ENCODE measurements at regions not wholly inside any gene's neighbourhood (a gene's known extent, or its start where the extent isn't known, plus 50 kb on each side); places are given as distances from the start of the nearest gene placed in this dataset.
A peak's percentile ranks its signal among the peaks of the same experiment; 100 is the strongest.
"Not testable (repeated sequence)": the region's sequence is repeated elsewhere in the genome, so short reads cannot be mapped to it uniquely, and the experiment has no call there.

DNA sequence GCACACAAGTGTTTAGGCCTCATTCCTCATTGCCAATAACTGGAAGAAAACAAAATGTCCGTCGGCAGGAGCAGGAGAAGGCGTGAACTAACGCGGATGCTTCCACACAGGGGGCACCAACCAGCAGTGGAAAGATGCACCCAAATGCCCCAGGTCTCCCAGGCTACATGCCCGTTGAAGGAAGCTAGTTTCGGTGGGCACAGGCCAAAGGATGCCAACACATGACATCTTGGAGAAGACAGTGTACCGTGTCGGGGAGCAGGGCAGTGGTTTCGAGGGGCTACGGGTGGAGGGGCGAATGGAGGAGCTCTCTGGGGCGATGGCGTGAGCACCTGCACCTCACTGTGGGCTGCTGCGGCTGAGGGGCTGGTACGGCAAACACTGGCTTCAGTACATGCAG is 64.7 kb upstream of the MUC20 start:
- peaks cover 10% of the 10 kb centered on the region for H3K79me2 ChIP-seq (ENCODE audit: low read depth)
- H3K27ac ChIP-seq; H3K36me3 ChIP-seq (ENCODE audit: low read depth); H2AFZ ChIP-seq; H4K20me1 ChIP-seq (ENCODE audit: insufficient read depth); H3K4me2 ChIP-seq; H3K9me3 ChIP-seq (ENCODE audit: insufficient read depth, low read depth); POLR2A ChIA-PET (ENCODE audit: unreplicated experiment); H3K27me3 ChIP-seq (ENCODE audit: insufficient read depth, low read depth); H3K9me2 ChIP-seq (ENCODE audit: insufficient read depth); H3K4me3 ChIP-seq; DNase-seq; intact Hi-C loops (cut with micrococcal nuclease; ENCODE audit: unreplicated experiment); CTCF ChIA-PET; H3K4me1 ChIP-seq (replicated peaks; ENCODE audit: insufficient read depth); H3F3A ChIP-seq (ENCODE audit: insufficient read depth, low read depth); BruUV-seq (replicated peaks): not testable (repeated sequence)

DNA sequence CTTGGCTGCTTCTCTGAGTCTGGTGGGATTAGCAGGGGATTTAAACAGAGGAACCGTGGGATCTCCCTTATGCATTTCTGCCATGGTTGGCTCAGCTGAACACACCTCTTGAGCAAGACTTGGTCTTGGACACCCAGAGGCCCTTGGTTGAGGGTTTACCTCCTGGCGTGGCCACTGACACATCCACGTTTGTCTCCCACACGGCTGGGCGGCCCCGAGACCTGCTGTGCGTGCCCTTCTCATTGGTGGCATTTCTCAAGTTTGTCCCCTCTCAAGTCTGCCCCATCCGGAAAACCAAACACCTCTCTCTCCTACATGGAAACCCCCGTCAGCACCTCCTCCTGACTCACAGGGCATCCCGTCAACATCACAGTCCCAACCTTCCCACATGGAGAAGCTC is 66.0 kb upstream of the MUC20 start:
- POLR2A ChIA-PET (ENCODE audit: unreplicated experiment), result interaction anchor here (0.6 kb wide), 1 partner anchor 1013 kb away, joined by 3 read pairs; no protein-coding TSS in a partner anchor
- CTCF ChIA-PET; H3K27me3 ChIP-seq (ENCODE audit: insufficient read depth, low read depth); H3K4me2 ChIP-seq; DNase-seq; H3K9me2 ChIP-seq (ENCODE audit: insufficient read depth); H3K27ac ChIP-seq; H3K36me3 ChIP-seq (ENCODE audit: low read depth); H3K79me2 ChIP-seq (ENCODE audit: low read depth); intact Hi-C loops (cut with micrococcal nuclease; ENCODE audit: unreplicated experiment); H2AFZ ChIP-seq; H3K4me3 ChIP-seq; BruUV-seq (replicated peaks); H4K20me1 ChIP-seq (ENCODE audit: insufficient read depth); H3K9me3 ChIP-seq (ENCODE audit: insufficient read depth, low read depth); H3K4me1 ChIP-seq (replicated peaks; ENCODE audit: insufficient read depth); H3F3A ChIP-seq (ENCODE audit: insufficient read depth, low read depth): not testable (repeated sequence)

DNA sequence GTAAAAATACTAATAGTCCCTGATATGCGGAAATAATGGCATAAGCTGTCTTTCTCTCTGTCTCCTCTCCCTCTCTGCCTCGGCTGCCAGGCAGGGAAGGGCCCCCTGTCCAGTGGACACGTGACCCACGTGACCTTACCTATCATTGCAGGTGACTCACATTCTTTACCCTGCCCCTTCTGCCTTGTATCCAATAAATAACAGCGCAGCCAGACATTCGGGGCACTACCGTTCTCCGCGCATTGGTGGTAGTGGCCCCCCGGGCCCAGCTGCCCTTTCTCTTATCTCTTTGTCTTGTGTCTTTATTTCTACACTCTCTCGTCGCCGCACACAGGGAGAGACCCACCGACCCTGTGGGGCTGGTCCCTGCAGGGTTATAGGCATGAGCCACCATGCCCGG is 66.6 kb upstream of the MUC20 start:
- POLR2A ChIA-PET (ENCODE audit: unreplicated experiment), result interaction anchor here (0.6 kb wide), 1 partner anchor 1014 kb away, joined by 3 read pairs; no protein-coding TSS in a partner anchor
- H3K9me3 ChIP-seq (ENCODE audit: insufficient read depth, low read depth); CTCF ChIA-PET; H3K27me3 ChIP-seq (ENCODE audit: insufficient read depth, low read depth); BruUV-seq (replicated peaks); intact Hi-C loops (cut with micrococcal nuclease; ENCODE audit: unreplicated experiment); H3K9me2 ChIP-seq (ENCODE audit: insufficient read depth); H3F3A ChIP-seq (ENCODE audit: insufficient read depth, low read depth); H3K4me3 ChIP-seq; H3K4me2 ChIP-seq; H4K20me1 ChIP-seq (ENCODE audit: insufficient read depth); H3K27ac ChIP-seq; H2AFZ ChIP-seq; H3K36me3 ChIP-seq (ENCODE audit: low read depth); H3K79me2 ChIP-seq (ENCODE audit: low read depth); DNase-seq; H3K4me1 ChIP-seq (replicated peaks; ENCODE audit: insufficient read depth): not testable (repeated sequence)

DNA sequence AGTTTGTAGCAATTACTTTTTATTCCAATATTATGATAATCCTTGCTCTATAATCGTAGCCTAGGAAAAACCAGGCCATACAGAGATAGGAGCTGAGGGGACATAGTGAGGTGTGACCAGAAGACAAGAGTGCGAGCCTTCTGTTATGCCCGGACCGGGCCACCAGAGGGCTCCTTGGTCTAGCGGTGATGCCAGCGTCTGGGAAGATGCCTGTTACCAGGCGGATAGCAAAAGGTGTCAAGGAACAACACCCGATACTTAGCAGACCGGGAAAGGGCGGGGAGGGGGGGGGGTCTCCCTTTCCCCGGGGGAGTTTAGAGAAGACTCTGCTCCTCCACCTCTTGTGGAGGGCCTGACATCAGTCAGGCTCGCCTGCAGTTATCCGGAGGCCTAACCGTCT is 67.1 kb upstream of the MUC20 start:
- H3K4me3 ChIP-seq; H3K27me3 ChIP-seq (ENCODE audit: insufficient read depth, low read depth); H3K27ac ChIP-seq; BruUV-seq (replicated peaks); CTCF ChIA-PET; H3F3A ChIP-seq (ENCODE audit: insufficient read depth, low read depth); H3K36me3 ChIP-seq (ENCODE audit: low read depth); H3K4me2 ChIP-seq; H3K9me2 ChIP-seq (ENCODE audit: insufficient read depth); H3K4me1 ChIP-seq (replicated peaks; ENCODE audit: insufficient read depth); H3K79me2 ChIP-seq (ENCODE audit: low read depth); POLR2A ChIA-PET (ENCODE audit: unreplicated experiment); H2AFZ ChIP-seq; H4K20me1 ChIP-seq (ENCODE audit: insufficient read depth); H3K9me3 ChIP-seq (ENCODE audit: insufficient read depth, low read depth): not testable (repeated sequence)
- TF ChIP-seq, protein P1, sequence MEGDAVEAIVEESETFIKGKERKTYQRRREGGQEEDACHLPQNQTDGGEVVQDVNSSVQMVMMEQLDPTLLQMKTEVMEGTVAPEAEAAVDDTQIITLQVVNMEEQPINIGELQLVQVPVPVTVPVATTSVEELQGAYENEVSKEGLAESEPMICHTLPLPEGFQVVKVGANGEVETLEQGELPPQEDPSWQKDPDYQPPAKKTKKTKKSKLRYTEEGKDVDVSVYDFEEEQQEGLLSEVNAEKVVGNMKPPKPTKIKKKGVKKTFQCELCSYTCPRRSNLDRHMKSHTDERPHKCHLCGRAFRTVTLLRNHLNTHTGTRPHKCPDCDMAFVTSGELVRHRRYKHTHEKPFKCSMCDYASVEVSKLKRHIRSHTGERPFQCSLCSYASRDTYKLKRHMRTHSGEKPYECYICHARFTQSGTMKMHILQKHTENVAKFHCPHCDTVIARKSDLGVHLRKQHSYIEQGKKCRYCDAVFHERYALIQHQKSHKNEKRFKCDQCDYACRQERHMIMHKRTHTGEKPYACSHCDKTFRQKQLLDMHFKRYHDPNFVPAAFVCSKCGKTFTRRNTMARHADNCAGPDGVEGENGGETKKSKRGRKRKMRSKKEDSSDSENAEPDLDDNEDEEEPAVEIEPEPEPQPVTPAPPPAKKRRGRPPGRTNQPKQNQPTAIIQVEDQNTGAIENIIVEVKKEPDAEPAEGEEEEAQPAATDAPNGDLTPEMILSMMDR (conservative IDR thresholded peaks at IDR 0.05), result peak; percentile 59
- peak in 1 of 2 experiments; percentile 37 for DNase-seq
- intact Hi-C loops (cut with micrococcal nuclease; ENCODE audit: unreplicated experiment), result loop anchor here (2.0 kb wide), 1 partner anchor 197 kb away; no protein-coding TSS in a partner anchor

DNA sequence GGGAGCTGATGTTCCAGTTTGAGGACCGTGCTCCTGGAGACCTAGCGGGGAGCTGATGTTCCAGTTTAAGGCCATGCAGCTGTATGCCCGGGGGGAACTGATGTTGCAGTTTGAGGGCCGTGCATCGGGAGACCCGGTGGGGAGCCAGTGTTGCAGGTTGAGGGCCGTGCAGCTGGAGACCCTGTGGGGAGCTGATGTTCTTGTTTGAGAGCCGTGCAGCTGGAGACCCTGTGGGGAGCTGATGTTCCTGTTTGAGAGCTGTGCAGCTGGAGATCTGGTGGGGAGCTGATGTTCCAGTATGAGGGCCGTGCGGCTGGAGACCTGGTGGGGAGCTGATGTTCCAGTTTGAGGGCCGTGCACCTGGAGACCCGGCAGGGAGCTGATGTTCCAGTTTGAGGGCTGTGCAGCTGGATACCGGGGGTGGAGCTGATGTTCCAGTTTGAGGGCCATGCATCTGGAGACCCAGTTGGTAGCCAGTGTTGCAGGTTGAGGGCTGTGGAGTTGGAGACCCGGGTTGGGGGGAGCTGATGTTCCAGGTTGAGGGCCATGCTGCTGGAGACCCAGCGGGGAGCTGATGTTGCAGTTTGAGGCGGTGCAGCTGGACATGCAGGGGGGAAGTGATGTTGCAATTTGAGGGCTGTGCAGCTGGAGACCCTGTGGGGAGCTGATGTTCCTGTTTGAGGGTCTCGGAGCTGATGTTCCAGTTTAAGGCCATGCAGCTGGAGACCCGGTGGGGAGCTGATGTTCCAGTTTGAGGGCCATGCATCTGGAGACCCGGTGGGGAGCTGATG is 64.4 kb upstream of the APOD start:
- CTCF ChIA-PET, result interaction anchor here (0.6 kb wide), 1 partner anchor 1043 kb away, joined by 3 read pairs; no protein-coding TSS in a partner anchor
- H3K4me1 ChIP-seq (replicated peaks; ENCODE audit: insufficient read depth); H3F3A ChIP-seq (ENCODE audit: insufficient read depth, low read depth); H3K4me3 ChIP-seq; H3K27me3 ChIP-seq (ENCODE audit: insufficient read depth, low read depth); BruUV-seq (replicated peaks); H3K27ac ChIP-seq; intact Hi-C loops (cut with micrococcal nuclease; ENCODE audit: unreplicated experiment); H3K9me2 ChIP-seq (ENCODE audit: insufficient read depth); H3K79me2 ChIP-seq (ENCODE audit: low read depth); POLR2A ChIA-PET (ENCODE audit: unreplicated experiment); H4K20me1 ChIP-seq (ENCODE audit: insufficient read depth); H3K4me2 ChIP-seq; H2AFZ ChIP-seq; DNase-seq; H3K36me3 ChIP-seq (ENCODE audit: low read depth); H3K9me3 ChIP-seq (ENCODE audit: insufficient read depth, low read depth): not testable (repeated sequence)

DNA sequence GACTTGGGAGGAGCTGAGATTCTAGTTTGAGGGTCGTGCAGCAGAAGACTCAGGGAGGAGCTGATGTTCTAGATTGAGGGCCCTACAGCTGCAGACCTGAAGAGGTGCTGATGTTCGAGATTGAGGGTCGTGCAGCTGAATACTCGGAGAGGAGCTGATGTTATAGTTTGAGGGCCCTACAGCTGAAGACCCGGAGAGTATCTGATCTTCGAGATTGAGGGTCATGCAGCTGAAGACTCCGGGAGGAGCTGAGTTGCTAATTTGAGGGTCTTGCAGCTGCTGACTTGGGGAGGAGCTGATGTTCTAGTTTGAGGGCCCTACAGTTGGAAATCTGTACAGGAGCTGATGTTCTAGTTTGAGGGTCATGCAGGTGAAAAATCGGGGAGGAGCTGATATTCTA is 62.1 kb upstream of the APOD start:
- H3K27ac ChIP-seq; H2AFZ ChIP-seq; H3K4me1 ChIP-seq (replicated peaks; ENCODE audit: insufficient read depth); H3K9me3 ChIP-seq (ENCODE audit: insufficient read depth, low read depth); CTCF ChIA-PET; POLR2A ChIA-PET (ENCODE audit: unreplicated experiment); H3K9me2 ChIP-seq (ENCODE audit: insufficient read depth); DNase-seq; H3K79me2 ChIP-seq (ENCODE audit: low read depth); H3K27me3 ChIP-seq (ENCODE audit: insufficient read depth, low read depth); H3K4me2 ChIP-seq; H3K36me3 ChIP-seq (ENCODE audit: low read depth); H3F3A ChIP-seq (ENCODE audit: insufficient read depth, low read depth); H4K20me1 ChIP-seq (ENCODE audit: insufficient read depth); BruUV-seq (replicated peaks); intact Hi-C loops (cut with micrococcal nuclease; ENCODE audit: unreplicated experiment); H3K4me3 ChIP-seq: not testable (repeated sequence)

DNA sequence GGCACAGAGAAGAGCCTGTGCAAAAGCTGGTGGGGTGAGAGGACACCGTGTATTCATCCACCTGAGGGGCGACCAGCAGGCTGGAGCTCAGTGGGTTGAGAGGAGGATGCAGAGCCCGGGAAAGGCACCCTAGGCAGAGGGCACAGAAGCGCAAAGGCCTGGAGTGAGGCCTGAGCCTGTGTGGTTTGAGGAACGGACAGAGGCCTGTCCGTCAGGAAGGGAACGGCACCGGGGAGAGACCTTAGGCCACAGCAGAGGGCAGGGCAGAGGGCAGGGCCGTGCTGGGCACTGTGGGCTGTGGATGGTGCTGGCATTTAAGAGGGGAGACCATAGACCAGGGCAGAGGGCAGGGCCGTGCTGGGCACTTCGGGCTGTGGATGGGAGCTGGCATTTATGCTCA is 59.5 kb upstream of the APOD start:
- BruUV-seq (replicated peaks); POLR2A ChIA-PET (ENCODE audit: unreplicated experiment); H3K79me2 ChIP-seq (ENCODE audit: low read depth); H3K36me3 ChIP-seq (ENCODE audit: low read depth); H3K4me1 ChIP-seq (replicated peaks; ENCODE audit: insufficient read depth); H3K9me3 ChIP-seq (ENCODE audit: insufficient read depth, low read depth); H3K4me3 ChIP-seq; H3F3A ChIP-seq (ENCODE audit: insufficient read depth, low read depth); DNase-seq; intact Hi-C loops (cut with micrococcal nuclease; ENCODE audit: unreplicated experiment); H3K27ac ChIP-seq; H2AFZ ChIP-seq; H3K9me2 ChIP-seq (ENCODE audit: insufficient read depth); H3K27me3 ChIP-seq (ENCODE audit: insufficient read depth, low read depth); H3K4me2 ChIP-seq; H4K20me1 ChIP-seq (ENCODE audit: insufficient read depth): not testable (repeated sequence)
- CTCF ChIA-PET, result interaction anchor here (0.6 kb wide), 1 partner anchor 271 kb away, joined by 5 read pairs; no protein-coding TSS in a partner anchor
